ENCODE measurements at regions not wholly inside any gene's neighbourhood (a gene's known extent, or its start where the extent isn't known, plus 50 kb on each side); places are given as distances from the start of the nearest gene placed in this dataset.

- DNase-seq (ENCODE audit: low read depth): no peak
- H3K4me3 ChIP-seq (ENCODE audit: low read depth, low read length): no peak overlapping the region
- TF ChIP-seq CTCF (IDR thresholded peaks at IDR 0.05; ENCODE audit: insufficient read depth, low read depth, low read length, missing control alignments): no peak
Observed at GRCh38 chr2:75949385-75950030, 238.8 kb upstream of the GCFC2 start.

GRCh38 chr2:75936311-75936710 is 225.6 kb upstream of the GCFC2 start:
- no peak for DNase-seq (ENCODE audit: low read depth)
- no peak for TF ChIP-seq CTCF (IDR thresholded peaks at IDR 0.05; ENCODE audit: insufficient read depth, low read depth, low read length, missing control alignments)
- no peak overlapping the region for H3K4me3 ChIP-seq (ENCODE audit: low read depth, low read length)

GRCh38 chr2:75932996-75933395 is 222.3 kb upstream of the GCFC2 start:
- DNase-seq (ENCODE audit: low read depth): no peak
- H3K4me3 ChIP-seq (ENCODE audit: low read depth, low read length): no peak overlapping the region
- no peak for TF ChIP-seq CTCF (IDR thresholded peaks at IDR 0.05; ENCODE audit: insufficient read depth, low read depth, low read length, missing control alignments)

- no peak for TF ChIP-seq CTCF (IDR thresholded peaks at IDR 0.05; ENCODE audit: insufficient read depth, low read depth, low read length, missing control alignments)
- DNase-seq (ENCODE audit: low read depth): no peak
- no peak overlapping the region for H3K4me3 ChIP-seq (ENCODE audit: low read depth, low read length)
Observed at GRCh38 chr2:75928093-75928492, 217.4 kb upstream of the GCFC2 start.

GRCh38 chr2:75925331-75926024 is 214.8 kb upstream of the GCFC2 start:
- DNase-seq (ENCODE audit: low read depth): no peak
- no peak overlapping the region for H3K4me3 ChIP-seq (ENCODE audit: low read depth, low read length)

GRCh38 chr2:75922191-75922590 is 211.5 kb upstream of the GCFC2 start:
- TF ChIP-seq CTCF (IDR thresholded peaks at IDR 0.05; ENCODE audit: insufficient read depth, low read depth, low read length, missing control alignments): no peak
- no peak overlapping the region for H3K4me3 ChIP-seq (ENCODE audit: low read depth, low read length)
- no peak for DNase-seq (ENCODE audit: low read depth)

More at GRCh38 chr2:75925331-75926024, 214.8 kb upstream of the GCFC2 start:
- TF ChIP-seq CTCF (IDR thresholded peaks at IDR 0.05; ENCODE audit: insufficient read depth, low read depth, low read length, missing control alignments): no peak

Data from GM12865 (cell line).